A204.1 (cell line): ENCODE measurements at regions not wholly inside any gene's neighbourhood (a gene's known extent, or its start where the extent isn't known, plus 50 kb on each side); places are given as distances from the start of the nearest gene placed in this dataset.
"Not testable (repeated sequence)": the region's sequence is repeated elsewhere in the genome, so short reads cannot be mapped to it uniquely, and the experiment has no call there.

Experiments
- FAIRE-seq: peaks from 2 replicates; lab custom pipeline; 2012; peaks lifted over from hg19 to GRCh38; lab: Jason Lieb, UNC

GRCh38 chr22:40094485-40094884, 83.2 kb upstream of the TNRC6B start:
- FAIRE-seq, result no peak

- FAIRE-seq, result not testable (repeated sequence)
These were observed 77.8 kb upstream of the TNRC6B start for GRCh38 chr22:40099887-40100286.

- FAIRE-seq, result no peak
These were observed 72.0 kb upstream of the TNRC6B start for GRCh38 chr22:40105755-40106154.

- peak; percentile 86 for FAIRE-seq
These were observed 70.5 kb upstream of the TNRC6B start for GRCh38 chr22:40107244-40107643.

- peak; percentile 51 for FAIRE-seq
These were observed 69.8 kb upstream of the TNRC6B start for GRCh38 chr22:40107851-40108378.

GRCh38 chr22:40108396-40108795, 69.3 kb upstream of the TNRC6B start:
- no peak for FAIRE-seq

GRCh38 chr22:40108926-40109325, 68.8 kb upstream of the TNRC6B start:
- FAIRE-seq, result not testable (repeated sequence)

GRCh38 chr22:40111451-40111850, 66.3 kb upstream of the TNRC6B start:
- FAIRE-seq, result no peak

- FAIRE-seq, result no peak
These were observed 65.1 kb upstream of the TNRC6B start for GRCh38 chr22:40112595-40112994.

GRCh38 chr22:40113696-40114095, 64.0 kb upstream of the TNRC6B start:
- FAIRE-seq, result no peak

GRCh38 chr22:40114411-40114810, 63.3 kb upstream of the TNRC6B start:
- FAIRE-seq, result no peak

- no peak for FAIRE-seq
These were observed 61.1 kb upstream of the TNRC6B start for GRCh38 chr22:40116496-40117200.

- FAIRE-seq, result no peak
These were observed 58.7 kb upstream of the TNRC6B start for GRCh38 chr22:40118979-40119378.

- FAIRE-seq, result no peak
These were observed 56.9 kb upstream of the TNRC6B start for GRCh38 chr22:40120848-40121247.

- FAIRE-seq, result no peak
These were observed 56.3 kb upstream of the TNRC6B start for GRCh38 chr22:40121461-40121860.

GRCh38 chr22:40122792-40123191, 54.9 kb upstream of the TNRC6B start:
- no peak for FAIRE-seq

GRCh38 chr22:40123387-40123786, 54.3 kb upstream of the TNRC6B start:
- no peak for FAIRE-seq
